ENCODE measurements at regions not wholly inside any gene's neighbourhood (a gene's known extent, or its start where the extent isn't known, plus 50 kb on each side); places are given as distances from the start of the nearest gene placed in this dataset.

DNA sequence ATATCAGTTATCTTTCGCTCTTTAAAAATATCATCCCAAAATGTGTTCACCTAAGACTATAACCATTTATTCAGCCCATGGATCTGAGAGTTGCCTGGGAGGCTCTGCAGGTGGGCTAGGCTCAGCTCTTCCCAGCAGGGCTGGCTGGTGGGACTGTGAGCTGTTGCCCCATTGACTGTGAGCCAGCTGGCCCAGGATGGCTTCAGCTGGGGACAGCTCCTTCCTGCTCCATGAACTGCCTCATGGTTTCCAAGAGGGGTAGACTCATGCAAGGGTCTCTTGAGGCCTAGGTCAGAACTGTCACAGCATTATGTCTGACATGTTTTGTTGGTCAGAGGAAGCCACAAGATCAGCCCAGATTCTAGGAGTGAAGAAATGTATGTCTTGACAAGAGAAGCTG, 114.1 kb upstream of the E2F7 start (continued):
- TF ChIP-seq NKRF (conservative IDR thresholded peaks at IDR 0.05): no peak

- Histone ChIP-seq H3K79me2 (ENCODE audit: control insufficient read depth, insufficient read depth, low read length) (no peaks in the 10 kb centered on the region), H3K9ac (ENCODE audit: control insufficient read depth, insufficient read depth, low read length) (no peak overlapping the region), H3K27ac (ENCODE audit: control insufficient read depth, insufficient read depth) (no peak overlapping the region), H3K4me3 (no peak overlapping the region), H3K9me3 (replicated peaks; ENCODE audit: control insufficient read depth, insufficient read depth, low read length) (no peaks in the 10 kb centered on the region), H3K36me3 (ENCODE audit: control insufficient read depth in 2 of 2, insufficient read depth in 2 of 2, low read length in 1 of 2) (no peaks in the 10 kb centered on the region), H3K4me1 (ENCODE audit: control insufficient read depth, insufficient read depth, low read length) (no peaks in the 10 kb centered on the region), H2AFZ (ENCODE audit: control insufficient read depth, low read depth, low read length) (no peak overlapping the region), H3K27me3 (replicated peaks in 1 of 2; ENCODE audit: control insufficient read depth in 2 of 2, insufficient read depth in 2 of 2, low read length in 1 of 2) (no peaks in the 10 kb centered on the region), H4K20me1 (ENCODE audit: control insufficient read depth, insufficient read depth) (no peaks in the 10 kb centered on the region), H3K4me2 (ENCODE audit: control insufficient read depth, insufficient read depth) (no peak overlapping the region)
- 29% methylated on average over 2 of the region's 2 CpGs for WGBS (ENCODE audit: insufficient coverage, insufficient replicate concordance, low lambda C conversion rate, missing lambda C conversion rate)
- ChIA-PET CTCF (no interaction called here), SMC1A (ENCODE audit: uncharacterized antibody, unreplicated experiment) (no interaction called here), POLR2A (no interaction called here), RAD21 (ENCODE audit: unreplicated experiment) (no interaction called here)
- BruUV-seq (replicated peaks): no TSS peak
- ATAC-seq: no peak
- in situ Hi-C loops (cut with MboI) (no loop called here), intact Hi-C loops (cut with micrococcal nuclease; ENCODE audit: unreplicated experiment) (no loop called here)
- no peak for FAIRE-seq
- TF ChIP-seq SUPT20H (IDR thresholded peaks at IDR 0.05; ENCODE audit: borderline replicate concordance, control insufficient read depth, low read depth, low read length) (no peak), EGR1 (IDR thresholded peaks at IDR 0.05; ENCODE audit: borderline replicate concordance in 1 of 2, low read depth in 2 of 2, low read length in 2 of 2) (no peak), GABPA (IDR thresholded peaks at IDR 0.05; ENCODE audit: low read depth) (no peak), ZNF622 (IDR thresholded peaks at IDR 0.05) (no peak), SMARCA5 (IDR thresholded peaks at IDR 0.05) (no peak), RAD21 (IDR thresholded peaks at IDR 0.05; ENCODE audit: insufficient read depth, low read depth, low read length) (no peak)
- TF ChIP-seq, protein P1, sequence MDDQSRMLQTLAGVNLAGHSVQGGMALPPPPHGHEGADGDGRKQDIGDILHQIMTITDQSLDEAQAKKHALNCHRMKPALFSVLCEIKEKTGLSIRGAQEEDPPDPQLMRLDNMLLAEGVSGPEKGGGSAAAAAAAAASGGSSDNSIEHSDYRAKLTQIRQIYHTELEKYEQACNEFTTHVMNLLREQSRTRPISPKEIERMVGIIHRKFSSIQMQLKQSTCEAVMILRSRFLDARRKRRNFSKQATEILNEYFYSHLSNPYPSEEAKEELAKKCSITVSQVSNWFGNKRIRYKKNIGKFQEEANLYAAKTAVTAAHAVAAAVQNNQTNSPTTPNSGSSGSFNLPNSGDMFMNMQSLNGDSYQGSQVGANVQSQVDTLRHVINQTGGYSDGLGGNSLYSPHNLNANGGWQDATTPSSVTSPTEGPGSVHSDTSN (IDR thresholded peaks at IDR 0.05; ENCODE audit: insufficient replicate concordance, low read depth, low read length): no peak
- DNase-seq (ENCODE audit: low read depth, low spot score): no peak
Measured at GRCh38 chr12:77167801-77168200, 102.4 kb upstream of the E2F7 start.

Data from GM12878 (cell line).